Uterus (tissue), 2 donors: ENCODE measurements at regions not wholly inside any gene's neighbourhood (a gene's known extent, or its start where the extent isn't known, plus 50 kb on each side); places are given as distances from the start of the nearest gene placed in this dataset.

ENCODE experiments used
- POLR2A ChIP-seq, 2 donors: fragments of 450-650 bp; IDR thresholded peaks; one replicate each; pipeline ENCODE4 v1.6.1; 2016; ENCODE audit warnings: antibody characterized with exemption in 2 of 2, mild to moderate bottlenecking in 1 of 2, moderate library complexity in 1 of 2
- TF ChIP-seq, protein P1 (sequence below), 4 experiments: fragments of 200-600 bp in 2 of 4; fragments of 450-650 bp in 2 of 4; sonication (generic) in 2 of 4; IDR thresholded peaks; one replicate each; pipeline ENCODE4 v1.5.1; 2016 to 2019; ENCODE audit warnings: antibody characterized with exemption in 4 of 4, mild to moderate bottlenecking in 2 of 4, moderate library complexity in 1 of 4

DNA sequence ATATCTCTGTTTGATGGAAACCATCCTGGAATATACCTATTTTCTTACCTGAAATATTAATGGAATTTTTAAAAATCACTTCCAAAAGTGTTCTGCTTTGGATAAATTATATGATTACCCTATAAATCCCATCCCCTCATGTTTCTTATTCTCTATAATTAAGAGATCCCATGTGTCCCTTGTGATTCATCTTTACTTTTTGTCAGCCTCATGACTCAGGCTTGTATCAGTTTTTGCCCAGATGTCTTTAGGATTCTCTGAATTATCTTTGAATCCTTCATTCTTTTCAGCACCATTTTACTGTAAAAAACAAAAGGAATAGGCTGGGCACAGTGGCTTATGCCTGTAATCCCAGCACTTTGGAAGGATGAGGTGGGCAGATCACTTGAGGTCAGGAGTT lies 804.5 kb upstream of the CITED2 start:
- no peak for TF ChIP-seq POLR2A (IDR thresholded peaks at IDR 0.05)
- TF ChIP-seq, protein P1, sequence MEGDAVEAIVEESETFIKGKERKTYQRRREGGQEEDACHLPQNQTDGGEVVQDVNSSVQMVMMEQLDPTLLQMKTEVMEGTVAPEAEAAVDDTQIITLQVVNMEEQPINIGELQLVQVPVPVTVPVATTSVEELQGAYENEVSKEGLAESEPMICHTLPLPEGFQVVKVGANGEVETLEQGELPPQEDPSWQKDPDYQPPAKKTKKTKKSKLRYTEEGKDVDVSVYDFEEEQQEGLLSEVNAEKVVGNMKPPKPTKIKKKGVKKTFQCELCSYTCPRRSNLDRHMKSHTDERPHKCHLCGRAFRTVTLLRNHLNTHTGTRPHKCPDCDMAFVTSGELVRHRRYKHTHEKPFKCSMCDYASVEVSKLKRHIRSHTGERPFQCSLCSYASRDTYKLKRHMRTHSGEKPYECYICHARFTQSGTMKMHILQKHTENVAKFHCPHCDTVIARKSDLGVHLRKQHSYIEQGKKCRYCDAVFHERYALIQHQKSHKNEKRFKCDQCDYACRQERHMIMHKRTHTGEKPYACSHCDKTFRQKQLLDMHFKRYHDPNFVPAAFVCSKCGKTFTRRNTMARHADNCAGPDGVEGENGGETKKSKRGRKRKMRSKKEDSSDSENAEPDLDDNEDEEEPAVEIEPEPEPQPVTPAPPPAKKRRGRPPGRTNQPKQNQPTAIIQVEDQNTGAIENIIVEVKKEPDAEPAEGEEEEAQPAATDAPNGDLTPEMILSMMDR (IDR thresholded peaks at IDR 0.05) = no peak
